NCI-H2081 treated with DMSO at 0.1 percent for 48 hours (cell line): ENCODE measurements at regions not wholly inside any gene's neighbourhood (a gene's known extent, or its start where the extent isn't known, plus 50 kb on each side); places are given as distances from the start of the nearest gene placed in this dataset.
"Not testable (repeated sequence)": the region's sequence is repeated elsewhere in the genome, so short reads cannot be mapped to it uniquely, and the experiment has no call there.

ENCODE experiments used
- DNase-seq: peaks from one replicate; lab custom pipeline; 2025; lab: John Stamatoyannopoulos, UW

GRCh38 chr2:186181625-186182024, 304.4 kb upstream of the ZC3H15 start:
- DNase-seq, result no peak

GRCh38 chr2:186182366-186182765, 303.7 kb upstream of the ZC3H15 start:
- not testable (repeated sequence) for DNase-seq

- DNase-seq, result no peak
These were observed 302.7 kb upstream of the ZC3H15 start for GRCh38 chr2:186183406-186183805.

- DNase-seq, result no peak
These were observed 298.2 kb upstream of the ZC3H15 start for GRCh38 chr2:186187854-186188253.

DNA sequence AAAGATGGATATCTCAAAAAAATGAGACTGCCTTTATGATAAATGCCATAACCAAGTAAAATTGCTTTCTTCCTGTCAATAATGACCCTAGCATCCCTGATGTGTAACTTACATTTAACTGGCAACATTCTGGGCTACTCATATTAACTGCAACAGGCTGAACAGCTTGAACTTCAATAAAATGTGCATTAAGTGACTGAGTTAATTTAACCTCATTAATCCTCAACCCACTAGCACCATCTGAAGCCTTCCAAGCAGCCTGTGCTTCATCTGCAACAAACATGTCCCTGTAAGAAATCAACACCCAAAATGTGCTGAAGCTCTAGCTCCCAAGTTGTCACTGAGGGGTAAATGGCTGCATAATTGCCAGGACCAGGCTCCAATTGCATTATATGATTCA, 296.2 kb upstream of the ZC3H15 start:
- DNase-seq, result no peak

- no peak for DNase-seq
These were observed 290.4 kb upstream of the ZC3H15 start for GRCh38 chr2:186195696-186196095.

DNA sequence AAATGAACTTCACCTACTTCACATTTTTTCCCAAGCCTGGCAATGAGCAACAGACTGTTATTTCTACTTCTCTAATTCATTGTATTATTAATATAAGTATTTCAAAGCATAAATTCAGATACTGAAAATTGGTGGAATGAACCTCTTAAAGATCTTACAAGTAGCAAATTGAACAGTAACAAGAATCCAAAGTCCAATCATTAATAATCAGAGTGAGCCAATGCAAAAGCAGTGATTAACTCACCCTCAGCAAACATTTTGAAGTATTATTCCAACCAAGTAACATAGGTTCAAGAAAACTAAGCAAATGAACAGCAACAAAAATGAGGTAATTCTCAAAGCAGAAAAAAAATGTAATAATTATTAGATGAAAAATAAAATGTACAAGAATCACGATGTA, 288.1 kb upstream of the ZC3H15 start:
- no peak for DNase-seq

- no peak for DNase-seq
These were observed 287.0 kb upstream of the ZC3H15 start for GRCh38 chr2:186199029-186199428.

DNA sequence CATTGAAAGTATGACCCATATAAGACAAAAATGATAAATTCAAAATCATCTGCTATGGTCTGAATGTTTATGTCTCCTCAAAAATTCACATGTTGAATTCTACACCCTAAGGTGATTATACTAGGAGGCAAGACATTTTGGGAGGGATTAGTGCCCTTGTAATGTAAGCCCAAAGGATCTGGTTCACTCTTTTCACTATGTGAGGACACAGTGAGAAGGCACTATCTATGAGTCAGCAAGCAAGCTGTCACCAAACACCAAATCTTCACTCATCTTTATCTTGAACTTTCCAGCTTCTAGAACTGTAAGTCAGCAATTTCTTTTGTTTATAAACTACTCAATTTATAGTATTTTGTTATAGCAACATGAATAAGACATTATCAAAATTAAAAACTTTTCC, 284.7 kb upstream of the ZC3H15 start:
- DNase-seq, result no peak

DNA sequence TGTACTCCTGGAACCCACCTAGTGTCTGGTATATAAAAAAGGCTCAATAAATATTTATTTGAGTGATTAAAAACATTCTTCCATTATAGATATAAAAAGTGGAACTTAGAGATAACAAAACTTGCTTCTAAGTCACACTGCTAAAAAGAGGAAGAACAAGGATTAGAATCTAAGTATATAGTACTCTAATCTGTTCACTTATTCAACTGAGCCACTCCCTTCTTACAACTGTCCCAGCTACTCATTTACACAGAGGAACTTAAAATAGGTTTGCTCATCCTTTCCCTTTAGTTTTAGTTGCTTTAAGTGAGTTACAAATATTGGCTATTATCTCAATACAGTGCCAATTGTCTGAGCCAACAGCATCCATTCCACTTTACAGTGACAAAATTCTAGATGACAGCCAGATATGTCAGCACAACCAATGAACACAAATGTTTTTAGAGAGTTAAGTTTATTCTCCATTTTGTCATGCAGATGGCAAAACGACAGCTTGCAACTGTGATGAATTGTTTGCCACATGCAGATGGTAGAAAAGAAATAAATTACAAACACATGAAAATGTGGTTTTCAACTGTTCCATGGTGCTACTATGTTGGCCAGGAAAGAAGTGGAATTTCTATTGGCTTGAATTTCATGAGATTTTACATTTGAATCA, 280.7 kb upstream of the ZC3H15 start:
- no peak for DNase-seq

DNA sequence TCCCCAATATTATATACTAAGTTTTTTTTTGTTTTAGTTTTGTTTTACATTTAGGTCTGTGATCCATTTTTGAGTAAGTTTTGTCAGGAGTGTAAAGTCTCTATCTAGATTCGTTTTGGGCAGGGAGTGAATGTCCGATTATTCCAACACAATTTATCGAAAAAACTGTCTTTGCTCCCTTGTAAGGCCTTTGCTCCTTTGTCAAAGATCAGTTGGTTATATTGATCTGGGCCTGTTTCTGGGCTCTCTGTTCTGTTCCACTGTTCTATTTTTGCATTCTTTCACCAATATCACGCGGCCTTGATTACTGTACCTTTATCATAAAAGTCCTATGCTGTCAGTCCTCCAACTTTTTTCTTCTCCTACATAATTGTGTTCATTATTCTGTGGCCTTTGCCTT, 276.5 kb upstream of the ZC3H15 start:
- no peak for DNase-seq

- no peak for DNase-seq
These were observed 265.7 kb upstream of the ZC3H15 start for GRCh38 chr2:186220409-186220808.

DNA sequence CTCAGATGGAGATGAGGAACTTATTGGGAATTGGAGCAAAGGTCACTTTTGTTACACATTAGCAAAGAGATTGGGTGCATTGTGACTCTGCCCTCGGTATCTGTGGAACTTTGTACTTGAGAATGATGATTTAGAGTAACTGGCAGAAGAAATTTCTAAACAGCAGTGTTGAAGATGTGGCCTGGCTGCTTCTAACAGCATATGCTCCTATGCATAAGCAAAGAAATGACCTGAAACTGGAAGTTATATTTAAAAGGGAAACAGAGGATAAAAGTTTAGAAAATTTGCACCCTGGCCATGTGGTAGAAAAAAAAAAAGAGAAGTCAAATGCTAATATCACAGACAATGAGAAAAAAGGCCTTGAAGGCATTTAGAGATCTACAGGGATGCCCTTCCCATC, 256.8 kb upstream of the ZC3H15 start:
- no peak for DNase-seq

DNA sequence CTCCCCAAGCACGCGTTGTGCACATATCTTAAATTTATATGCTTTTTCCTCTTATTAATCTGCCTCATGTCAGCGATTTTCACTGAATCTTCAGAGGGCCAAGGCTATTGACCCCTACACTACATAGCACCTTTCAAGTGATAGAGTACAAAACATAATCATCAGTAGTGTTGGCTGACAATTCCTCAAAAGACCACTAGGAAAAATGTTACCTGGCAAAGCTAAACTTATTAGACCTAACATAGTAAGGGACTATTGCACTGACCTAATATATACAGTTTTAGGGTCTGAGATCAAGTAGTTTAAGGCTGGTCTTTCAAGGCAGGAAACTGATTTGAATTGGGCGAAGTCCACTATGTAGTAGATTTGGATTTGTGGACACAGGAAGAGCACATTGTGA, 244.2 kb upstream of the ZC3H15 start:
- DNase-seq, result no peak

DNA sequence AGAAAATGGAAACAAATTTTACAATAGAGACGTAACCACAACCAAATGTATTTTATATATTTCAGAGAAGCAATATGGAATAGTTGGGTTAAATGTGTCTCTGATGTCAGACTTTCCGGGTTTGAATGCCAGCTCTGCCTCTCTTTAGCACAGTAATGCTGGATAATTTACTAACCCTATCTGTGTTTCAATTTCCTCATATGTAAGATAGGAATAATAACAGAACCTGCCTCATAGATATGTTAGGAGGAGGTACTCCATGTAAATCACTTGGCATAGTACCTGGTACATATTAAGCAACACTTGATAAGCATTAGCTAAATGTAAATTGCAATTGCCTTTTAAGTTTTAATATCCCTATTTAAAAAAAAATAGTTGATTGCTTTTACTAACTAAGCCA, 231.3 kb upstream of the ZC3H15 start:
- no peak for DNase-seq

- no peak for DNase-seq
These were observed 230.2 kb upstream of the ZC3H15 start for GRCh38 chr2:186255823-186256222.

GRCh38 chr2:186256540-186256939, 229.5 kb upstream of the ZC3H15 start:
- no peak for DNase-seq

- no peak for DNase-seq
These were observed 222.3 kb upstream of the ZC3H15 start for GRCh38 chr2:186263673-186264250.

GRCh38 chr2:186269536-186269935, 216.5 kb upstream of the ZC3H15 start:
- no peak for DNase-seq

- DNase-seq, result no peak
These were observed 212.1 kb upstream of the ZC3H15 start for GRCh38 chr2:186273953-186274352.

- DNase-seq, result no peak
These were observed 211.0 kb upstream of the ZC3H15 start for GRCh38 chr2:186274936-186275575.

- DNase-seq, result no peak
These were observed 209.2 kb upstream of the ZC3H15 start for GRCh38 chr2:186276909-186277308.

- DNase-seq, result no peak
These were observed 204.3 kb upstream of the ZC3H15 start for GRCh38 chr2:186281726-186282125.
